ENCODE measurements at regions not wholly inside any gene's neighbourhood (a gene's known extent, or its start where the extent isn't known, plus 50 kb on each side); places are given as distances from the start of the nearest gene placed in this dataset.

DNA sequence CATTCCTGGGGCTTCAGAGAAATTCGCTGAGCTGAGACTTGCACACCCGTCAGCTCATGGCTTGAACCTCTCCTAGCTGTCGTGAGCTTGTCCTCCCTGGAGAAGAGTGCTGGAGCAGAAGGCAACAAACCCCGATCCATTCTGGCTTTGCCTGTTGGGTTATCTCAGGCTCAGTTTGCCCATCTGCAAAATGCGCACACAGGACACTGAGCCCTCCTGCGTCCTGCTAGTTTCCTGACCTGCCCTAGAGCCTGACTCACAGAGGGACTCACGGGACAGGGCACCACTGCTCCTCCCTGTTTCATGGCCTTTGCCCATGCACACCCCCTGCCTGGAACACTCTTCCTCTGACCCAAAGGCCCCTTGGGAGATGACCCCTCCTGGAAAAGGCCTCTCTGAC is 365.0 kb downstream of the MN1 start:
- DNase-seq (ENCODE audit: low read depth, low spot score): no peak

DNA sequence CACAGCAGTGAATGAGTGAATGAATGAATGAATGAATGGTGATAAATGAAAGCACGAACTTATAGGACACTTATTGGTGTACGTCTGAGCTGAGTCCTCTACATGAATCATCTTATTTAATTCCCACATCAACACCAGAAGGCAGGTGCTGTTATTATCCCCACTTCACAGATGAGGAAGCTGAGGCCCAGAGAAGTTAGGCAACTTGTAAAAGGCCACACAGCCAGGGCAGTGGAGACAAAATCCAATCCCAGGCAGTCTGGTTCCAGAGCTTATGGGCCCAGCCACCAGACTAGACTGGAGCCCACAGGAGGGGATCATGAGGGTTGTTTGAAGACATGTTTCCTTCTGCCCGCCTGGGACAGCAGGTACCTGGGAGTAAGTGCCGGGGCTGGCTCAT is 364.0 kb downstream of the MN1 start:
- DNase-seq (ENCODE audit: low read depth, low spot score): no peak

DNA sequence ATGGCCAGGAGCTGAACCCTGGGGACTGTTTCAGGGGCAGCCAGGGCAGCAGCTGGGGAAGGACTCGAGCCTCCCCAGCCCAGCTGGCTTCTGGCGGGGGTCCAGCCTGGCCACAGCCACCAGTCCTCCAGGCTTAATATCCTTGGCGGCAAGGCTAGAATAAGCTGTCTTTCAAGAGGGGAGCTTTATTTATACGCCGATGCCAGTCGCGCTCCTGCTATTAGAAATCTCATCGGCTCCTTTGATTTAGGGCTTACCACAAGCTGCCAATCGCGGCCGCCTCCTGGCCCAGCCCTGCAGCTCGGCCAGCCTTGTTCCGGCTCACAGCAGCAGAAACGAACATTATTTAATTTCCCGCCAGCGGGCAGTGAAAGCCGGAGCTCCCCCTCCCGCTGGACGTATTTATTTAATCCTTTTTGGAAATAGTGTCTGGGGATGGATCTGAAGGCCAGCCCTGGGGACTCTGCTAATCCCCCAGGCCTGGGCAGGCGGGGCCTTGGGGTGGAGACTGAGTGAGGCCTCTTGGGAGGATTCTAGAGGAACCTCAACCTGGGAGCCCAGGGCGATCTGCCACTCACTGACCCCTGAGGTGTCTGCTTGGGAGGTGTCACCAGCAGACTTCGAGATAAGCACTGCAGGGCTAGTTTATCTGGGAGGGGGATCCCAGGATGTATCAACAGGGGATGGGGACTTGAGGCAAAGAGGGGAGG is 363.1 kb downstream of the MN1 start:
- DNase-seq (ENCODE audit: low read depth, low spot score): no peak

DNA sequence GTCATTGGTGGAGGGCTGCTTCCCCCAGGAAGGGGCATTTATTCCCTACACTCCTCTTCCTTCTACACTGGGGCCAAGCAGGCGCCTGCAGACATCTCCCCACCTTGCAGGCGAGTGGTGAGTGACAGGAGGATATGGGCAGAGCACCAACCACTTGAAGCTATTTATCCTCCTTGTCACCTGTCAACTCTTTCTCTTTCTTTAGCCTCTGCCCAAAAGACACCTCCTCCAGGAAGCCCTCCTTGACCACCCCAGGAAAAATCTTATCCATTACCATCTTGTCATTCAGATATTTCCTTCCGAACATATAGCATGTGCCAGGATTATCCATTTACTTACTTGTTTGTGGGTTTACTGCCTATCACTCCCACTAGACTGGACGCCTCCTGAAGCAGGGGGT is 362.4 kb downstream of the MN1 start:
- no peak for DNase-seq (ENCODE audit: low read depth, low spot score)

DNA sequence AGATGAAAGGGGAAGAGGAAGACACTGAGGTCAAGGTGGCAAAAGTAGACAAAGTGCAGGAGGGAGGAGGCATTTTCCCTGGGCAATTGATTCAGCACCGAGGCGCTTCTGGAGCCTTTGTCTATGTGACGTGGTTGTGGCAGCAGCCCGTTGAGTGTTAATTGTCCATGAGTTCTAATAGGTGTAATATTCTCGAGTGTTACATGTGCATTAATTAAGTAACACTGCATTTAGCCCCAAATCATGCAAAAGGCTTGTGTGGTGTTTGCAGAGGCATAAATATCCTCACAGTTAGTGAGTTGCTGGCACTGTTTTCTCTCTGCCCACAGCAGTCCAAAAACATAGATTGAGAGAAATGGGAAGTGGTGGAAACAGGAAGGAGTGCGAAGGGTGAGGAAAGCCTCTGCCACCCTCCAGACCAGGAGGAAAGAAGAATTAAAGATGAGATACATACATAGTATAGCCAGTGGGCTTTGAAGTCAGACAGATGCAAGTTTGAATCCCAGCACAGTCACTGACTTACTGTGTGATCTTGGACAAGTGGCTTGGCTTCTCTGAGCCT is 361.2 kb downstream of the MN1 start:
- DNase-seq (ENCODE audit: low read depth, low spot score): no peak

DNA sequence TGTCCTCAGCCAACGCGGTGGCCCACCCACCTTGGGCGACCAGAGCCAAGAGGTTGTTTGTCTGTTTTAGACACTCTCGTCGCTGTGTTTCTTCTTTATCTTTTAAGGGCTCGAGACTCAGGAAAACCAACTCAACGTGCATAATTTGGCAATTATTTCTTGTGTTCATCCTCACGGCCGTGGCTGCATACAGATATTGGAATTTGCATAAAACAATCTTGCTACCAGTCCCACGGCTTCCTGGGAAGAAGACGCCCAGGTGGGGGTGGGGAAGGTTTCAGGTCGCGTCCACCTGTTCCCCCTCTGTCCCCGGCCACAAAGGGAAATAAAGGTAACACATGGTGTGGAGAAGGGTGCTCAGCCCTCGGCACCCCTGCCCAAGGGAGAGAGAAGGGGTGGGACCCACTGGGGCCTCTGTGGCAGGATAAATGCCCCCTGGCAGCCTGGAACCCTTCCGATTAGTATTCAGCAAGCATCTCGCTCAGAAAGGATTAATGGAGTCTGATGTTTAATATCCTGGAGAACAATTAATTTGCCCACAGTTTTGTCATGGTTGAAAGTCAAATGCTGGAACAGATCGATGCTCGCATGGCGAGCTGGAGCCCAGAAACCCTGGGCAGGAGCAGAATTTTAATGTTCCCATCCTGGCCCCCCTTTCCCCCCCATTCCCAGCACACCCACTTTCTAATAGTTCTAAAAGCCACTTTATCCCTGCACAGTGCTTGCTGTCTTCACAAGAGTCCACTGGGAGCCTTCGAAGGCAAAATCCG is 359.7 kb downstream of the MN1 start:
- DNase-seq (ENCODE audit: low read depth, low spot score): no peak

DNA sequence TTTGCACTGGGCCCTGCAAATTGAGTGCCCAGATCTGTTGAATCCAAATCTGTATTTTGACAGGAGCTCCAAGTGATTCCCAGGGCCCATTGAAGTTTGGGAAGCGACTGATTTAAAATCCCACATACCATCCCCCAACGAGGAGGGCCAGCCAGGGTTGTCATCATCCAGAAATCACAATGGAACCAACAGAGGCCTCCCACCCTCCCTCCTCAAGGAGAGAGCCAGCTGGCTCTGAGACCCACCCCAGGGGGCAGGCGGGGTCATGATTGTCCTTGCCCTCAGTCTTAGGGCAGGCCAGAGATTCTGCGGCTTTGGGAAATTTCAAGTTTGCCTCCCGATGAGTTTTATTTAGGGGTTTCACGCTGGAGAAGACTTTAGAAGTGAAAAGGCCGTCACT is 358.2 kb downstream of the MN1 start:
- no peak for DNase-seq (ENCODE audit: low read depth, low spot score)

DNA sequence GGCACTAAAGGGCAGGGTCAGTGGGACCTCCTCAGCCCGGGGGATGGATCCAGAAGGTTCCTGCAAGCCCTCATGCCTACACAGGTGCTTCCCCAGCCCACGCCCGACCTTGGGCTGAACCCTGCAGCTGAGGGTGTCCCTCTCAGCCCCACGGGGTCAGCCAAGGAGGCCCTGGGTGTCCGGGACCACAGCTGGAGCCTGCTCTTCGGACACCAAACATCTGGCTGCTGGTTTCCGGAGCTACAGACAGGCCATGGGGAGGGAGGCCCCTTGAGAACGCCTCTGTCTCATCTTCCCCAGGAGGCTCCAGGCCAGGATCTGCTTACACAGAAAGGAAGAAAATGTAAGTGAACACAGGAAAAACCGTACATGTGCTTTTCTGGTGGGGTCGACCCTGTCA is 355.7 kb downstream of the MN1 start:
- DNase-seq (ENCODE audit: low read depth, low spot score): no peak

DNA sequence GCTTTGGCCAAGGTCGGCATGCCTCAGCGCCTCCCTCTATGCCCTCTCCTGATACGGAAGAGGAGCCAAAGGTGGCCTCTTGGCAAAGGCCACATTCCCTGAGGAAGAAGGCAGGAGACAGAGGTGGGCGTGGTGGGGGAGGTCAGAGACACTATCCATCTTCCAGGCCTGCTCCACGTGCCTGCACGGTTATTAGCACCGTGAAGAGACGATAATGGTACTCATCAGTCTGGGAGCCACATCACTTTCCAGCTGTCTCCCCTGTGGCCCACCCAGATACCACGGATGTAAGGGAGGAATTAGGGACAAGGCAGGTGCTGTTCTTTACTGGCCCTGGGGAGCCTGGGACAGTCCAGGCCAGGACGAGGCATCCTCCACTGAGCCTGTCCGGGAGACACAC is 354.3 kb downstream of the MN1 start:
- no peak for DNase-seq (ENCODE audit: low read depth, low spot score)

DNA sequence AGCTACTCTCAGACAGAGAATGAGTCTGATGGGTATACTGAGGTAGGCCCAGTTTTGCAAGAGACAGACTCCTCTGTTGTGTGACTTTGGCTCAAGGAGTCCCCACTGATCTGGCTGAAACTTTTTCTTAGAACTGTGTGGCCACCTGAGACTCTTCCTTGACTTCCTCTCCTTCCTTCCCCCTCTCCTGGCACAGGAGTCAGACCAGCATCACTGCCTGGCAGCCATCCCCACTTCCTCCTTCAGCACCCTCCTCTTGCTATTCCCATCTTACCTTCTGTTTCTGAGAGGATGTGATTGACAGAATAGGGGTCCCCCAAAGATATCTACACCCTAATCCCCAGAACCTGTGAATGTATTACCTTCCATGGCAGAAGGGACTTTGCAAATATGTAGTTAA is 351.1 kb downstream of the MN1 start:
- DNase-seq (ENCODE audit: low read depth, low spot score): no peak

DNA sequence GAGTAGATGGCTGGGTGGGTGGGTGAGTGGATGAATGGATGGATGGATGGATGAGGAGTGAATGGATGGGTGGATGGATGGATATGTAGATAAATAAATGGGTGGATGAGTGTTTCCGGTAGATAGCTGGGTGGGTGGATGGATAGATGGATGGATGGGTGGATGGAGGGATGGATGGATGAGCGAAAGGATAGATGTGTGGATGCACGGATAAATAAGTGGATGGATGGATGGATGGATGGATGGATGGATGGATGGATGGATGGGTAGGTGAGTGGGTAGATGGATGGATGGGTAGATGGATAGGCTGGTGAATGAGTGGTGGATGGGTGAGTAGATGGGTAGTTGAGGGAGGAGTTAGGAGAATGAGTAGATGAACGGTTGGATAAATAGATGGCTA is 349.3 kb downstream of the MN1 start:
- no peak for DNase-seq (ENCODE audit: low read depth, low spot score)

DNA sequence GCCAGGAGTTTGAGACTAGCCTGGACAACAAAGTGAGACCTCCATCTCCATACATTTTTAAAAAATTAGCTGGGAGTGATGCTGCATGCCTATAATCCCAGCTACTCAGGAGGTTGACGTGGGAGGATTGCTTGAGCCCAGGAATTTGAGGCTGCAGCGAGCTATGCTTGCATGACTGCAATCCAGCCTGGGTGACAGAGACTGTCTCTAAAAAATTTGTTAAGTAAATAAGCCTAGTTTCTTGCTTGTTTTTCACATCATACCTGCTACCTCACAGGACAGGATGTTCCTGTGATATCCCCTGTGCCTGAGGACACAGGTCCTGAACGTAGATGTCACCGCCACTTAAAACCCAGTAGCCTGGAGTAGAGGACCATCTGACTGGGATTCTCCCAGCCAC is 348.6 kb downstream of the MN1 start:
- no peak for DNase-seq (ENCODE audit: low read depth, low spot score)

DNA sequence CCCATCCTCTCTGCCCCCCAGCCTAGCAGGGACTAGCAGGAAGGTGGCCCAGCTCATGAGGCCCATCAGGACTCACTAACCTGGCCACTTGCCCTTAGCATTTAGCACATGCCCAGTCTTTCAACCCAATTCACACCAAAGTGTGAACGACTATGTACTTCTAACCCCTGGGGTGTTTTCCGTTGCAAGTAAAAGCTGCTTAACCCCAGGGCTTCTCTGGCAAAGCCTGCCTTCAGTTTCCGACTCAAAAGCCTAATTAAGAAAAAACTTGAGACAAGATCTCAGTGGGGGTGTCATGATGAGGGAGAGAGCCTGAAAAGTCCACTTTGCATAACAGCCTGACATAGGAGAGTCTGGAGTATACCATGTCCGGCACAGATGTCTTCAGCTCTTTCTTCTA is 347.8 kb downstream of the MN1 start:
- DNase-seq (ENCODE audit: low read depth, low spot score): no peak

DNA sequence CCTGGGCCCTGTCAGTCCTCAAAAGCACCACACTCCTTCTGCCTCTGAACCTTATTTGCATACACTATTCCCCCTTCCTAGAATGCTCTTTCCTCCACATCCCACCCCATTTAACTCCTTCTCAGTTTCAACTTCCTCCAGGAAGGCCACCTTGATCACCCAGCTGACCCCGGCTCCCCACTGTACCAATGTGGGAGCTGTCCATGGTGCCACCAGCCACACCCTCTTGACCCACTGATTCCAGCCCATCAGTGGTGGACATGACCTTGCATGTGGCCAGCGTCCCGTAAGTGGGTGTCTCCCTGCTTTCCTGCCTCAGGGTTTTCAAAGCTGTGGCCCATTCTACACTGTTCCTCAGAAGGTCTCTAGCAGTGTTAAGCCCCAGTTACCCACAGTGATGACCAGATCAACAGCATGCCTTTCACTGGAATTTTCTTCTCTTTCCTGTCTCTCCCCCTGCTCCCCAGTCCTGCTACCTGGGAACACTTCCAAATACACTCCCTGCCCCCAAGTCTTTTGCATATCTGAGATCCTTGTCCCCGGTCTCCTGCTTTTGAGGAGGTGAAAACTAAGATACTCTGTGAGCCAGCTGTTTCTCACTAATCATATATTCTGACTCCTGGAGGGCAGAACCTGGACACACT is 346.6 kb downstream of the MN1 start:
- DNase-seq (ENCODE audit: low read depth, low spot score): no peak

DNA sequence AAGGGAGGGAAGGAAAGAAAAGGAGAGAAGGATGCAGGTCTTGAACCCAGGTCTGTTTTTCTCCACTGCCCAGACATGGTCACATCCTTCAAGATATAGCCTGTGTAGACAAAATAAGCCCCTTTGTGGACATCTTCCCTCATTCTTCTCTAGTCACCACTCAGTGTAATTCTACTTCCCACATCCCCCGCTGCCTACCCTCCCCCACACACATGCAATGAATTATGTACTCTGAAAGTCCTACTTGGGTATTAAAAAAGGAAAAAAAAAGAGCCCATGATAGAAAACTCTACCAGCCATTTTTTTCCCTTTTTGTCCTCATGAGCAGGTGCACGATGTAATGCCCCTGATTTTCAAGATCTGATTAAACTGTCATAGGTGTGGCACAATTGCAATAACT is 346.0 kb downstream of the MN1 start:
- DNase-seq (ENCODE audit: low read depth, low spot score): no peak

DNA sequence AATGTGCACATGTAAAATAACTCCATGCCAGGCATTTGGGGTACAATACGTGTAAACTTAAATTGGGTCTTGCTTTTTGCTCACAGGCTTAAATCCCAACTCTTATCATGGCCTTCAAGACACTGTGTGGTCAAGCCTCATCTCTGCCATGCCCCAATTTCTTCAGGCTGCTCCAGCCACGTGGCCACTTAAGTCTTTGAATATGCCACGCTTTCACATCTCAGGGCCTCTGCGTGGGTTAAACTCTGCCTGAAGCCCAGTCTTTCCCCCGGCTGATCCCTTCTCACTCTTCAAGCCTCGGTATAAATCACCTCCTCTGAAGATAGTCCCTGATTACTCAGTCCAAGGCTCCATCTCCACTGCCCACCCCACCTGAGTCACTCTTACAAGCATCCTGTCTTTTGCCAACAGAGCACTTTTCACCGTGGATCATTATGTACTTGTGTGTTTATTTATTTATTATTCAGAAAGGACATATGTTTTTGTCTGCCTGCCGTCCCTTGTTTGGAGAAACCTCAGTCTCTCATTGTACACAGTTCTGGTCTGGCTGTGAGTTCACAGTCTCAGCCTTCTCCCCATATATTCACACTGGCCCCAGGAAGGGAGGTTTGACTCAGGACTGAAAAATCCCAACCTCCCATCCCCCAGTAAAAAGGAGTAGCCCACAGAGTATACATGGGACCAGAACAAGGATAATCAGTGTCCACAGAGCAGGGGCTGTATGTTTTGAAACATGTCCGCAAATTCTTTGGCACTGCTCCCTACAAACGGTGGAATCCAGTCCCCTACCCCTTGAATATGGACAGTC is 344.7 kb downstream of the MN1 start:
- no peak for DNase-seq (ENCODE audit: low read depth, low spot score)

DNA sequence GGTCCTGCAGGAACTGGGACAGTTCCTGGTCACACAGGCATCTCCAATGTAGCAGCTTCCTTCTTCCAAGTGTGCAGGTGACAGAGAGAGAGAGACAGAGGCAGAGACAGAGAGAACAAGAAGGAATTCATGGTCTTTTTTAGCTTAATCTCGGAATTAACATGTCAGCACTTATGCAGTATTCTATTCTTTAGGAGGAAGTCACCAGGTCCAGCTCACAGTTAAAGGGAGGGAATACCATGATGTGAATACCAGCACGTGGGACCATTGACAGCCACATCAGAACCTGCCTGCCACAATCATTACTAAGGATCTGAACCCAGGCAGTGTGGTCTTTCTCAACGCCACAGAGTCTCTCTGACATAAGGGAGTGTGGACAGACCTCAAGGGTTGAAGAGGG is 341.6 kb downstream of the MN1 start:
- DNase-seq (ENCODE audit: low read depth, low spot score): no peak

DNA sequence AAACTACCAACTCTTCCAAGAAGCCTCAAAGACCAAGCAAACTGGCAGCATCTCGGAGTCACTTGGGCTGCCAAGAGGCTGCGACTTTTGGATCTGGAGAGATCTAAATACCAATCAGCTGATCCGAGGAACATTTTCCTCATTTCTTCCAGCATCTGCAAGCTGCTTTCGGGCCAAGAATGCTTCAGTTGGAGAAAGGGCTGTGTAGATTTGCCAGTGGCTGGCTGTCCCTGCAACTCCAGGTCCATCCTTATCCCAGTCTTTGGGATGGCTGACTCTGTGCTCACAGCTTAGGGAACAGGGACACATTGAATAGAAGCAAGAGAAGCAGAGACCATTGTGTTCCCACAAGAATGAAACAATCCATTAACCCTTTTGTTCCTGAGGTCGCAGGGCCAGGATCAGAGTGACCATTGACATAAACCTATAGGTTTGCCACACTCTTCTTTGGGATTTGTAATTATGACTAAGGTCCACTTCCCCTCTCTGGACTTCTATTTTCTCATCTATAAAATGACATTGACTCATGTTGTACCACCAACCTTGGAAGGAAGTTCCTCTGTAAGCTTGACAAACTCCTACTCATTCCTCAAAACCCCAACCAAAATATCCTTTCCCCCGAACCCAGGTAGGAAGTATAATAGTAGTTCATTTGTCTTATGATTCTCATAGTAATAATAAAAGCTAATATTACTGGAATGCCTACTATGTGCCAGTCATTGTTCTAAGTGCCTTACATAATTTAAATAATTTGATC is 340.8 kb downstream of the MN1 start:
- no peak for DNase-seq (ENCODE audit: low read depth, low spot score)

DNA sequence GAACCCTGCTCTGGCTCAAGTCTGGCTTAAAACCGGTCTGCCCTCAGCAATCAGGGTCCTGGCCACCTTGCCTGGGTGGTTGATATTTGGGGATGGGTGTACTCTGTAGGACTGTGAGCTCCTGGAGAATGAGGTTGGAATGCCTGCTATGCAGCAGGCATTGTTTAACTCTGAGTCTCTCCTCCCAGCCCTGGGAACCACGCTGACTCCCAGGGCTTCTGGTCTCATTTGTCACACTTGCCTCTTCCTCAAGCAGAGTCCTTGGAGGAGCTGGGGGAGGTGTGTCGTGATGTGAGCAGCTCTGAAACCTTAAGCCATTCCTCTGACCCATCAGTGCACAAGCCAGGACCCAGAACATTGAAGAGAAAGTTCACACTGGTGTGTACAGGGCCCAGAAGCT is 340.1 kb downstream of the MN1 start:
- DNase-seq (ENCODE audit: low read depth, low spot score): no peak

DNA sequence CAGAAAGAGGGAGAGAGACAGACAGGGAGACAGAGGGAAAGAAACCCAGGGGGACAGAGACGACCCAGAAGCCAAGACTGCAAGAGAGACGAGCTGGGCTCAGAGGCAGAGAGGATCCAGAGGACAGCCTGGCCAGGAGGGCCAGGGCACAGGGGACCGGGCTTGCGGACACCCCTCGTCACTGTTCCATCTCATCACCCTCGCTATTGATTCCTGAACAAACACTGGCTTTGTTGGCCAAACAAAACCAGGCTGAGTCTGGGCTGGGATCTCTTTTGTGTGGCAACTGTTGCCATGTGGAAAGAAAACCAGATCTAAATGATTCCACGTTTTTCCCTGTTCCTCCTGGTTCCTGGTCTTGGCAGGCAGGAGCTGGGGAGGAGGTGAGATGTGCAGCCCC is 339.4 kb downstream of the MN1 start:
- no peak for DNase-seq (ENCODE audit: low read depth, low spot score)

DNA sequence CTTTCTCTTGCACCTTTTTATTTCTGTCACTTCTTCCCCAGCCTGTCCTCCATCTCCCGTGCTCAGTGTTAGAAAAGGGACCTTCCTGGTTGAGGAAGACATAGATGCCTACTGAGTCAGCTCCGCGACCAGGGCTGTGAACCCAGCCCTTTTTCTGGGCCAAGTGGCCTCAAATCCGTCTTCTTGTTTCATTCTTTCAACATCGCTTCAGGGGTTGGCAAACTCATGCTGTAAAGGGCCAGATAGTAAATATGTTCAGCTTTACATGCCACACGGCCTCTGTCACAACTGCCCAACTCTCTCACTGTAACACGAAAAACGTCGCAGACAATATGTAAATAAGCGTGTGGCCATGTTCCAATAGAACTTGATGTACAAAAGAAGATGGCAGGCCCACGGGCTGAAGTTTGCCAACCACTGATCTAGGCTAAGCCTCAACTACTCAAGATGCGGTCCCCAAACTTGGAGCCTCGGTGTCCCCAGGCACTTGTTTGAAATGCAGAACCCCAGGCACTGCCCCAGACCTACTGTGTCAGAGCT is 338.4 kb downstream of the MN1 start:
- no peak for DNase-seq (ENCODE audit: low read depth, low spot score)

All from brain pericyte (primary cell).